GM13976 (cell line): ENCODE measurements at regions not wholly inside any gene's neighbourhood (a gene's known extent, or its start where the extent isn't known, plus 50 kb on each side); places are given as distances from the start of the nearest gene placed in this dataset.
"Not testable (repeated sequence)": the region's sequence is repeated elsewhere in the genome, so short reads cannot be mapped to it uniquely, and the experiment has no call there.

Source experiments
- DNase-seq: peaks from one replicate; pipeline ENCODE4 v3.0.0; 2012; ENCODE audit warnings: low spot score
- in situ Hi-C: fragments of 300-500 bp; cut with MboI; formaldehyde crosslinking; loops from one replicate; pipeline ENCODE4 v1.12.0; 2022; ENCODE audit warnings: low sequenced_read_pairs, mixed read lengths, inconsistent platforms; ENCODE audit not compliant: unreplicated experiment
- TF ChIP-seq, protein P1 (sequence below): IDR thresholded peaks from 2 replicates; pipeline ENCODE4 v1.5.1; 2012; ENCODE audit warnings: borderline replicate concordance, mild to moderate bottlenecking; ENCODE audit not compliant: insufficient read depth; ENCODE audit errors: extremely low read depth, missing control alignments, control extremely low read depth

DNA sequence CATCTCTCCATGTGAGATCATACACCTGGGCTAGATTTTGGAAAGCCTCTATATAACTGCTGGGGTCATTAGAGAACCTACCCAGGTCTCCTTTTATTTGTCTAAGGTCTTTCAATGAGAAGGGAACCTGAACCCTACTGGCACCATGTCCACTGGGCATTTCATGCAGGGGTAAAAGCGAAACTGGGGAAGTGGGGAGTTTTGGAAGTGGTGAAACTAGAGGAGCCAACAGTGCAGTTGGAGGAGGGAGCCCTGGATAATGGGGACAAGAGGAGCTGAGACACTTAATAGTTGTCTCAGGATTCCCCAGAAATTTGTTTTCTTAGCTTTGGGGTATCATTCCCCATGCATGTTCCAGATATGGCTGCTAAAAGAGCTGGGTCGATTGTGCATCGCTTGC, 169.0 kb upstream of the NREP start:
- no peak for DNase-seq
- TF ChIP-seq, protein P1, sequence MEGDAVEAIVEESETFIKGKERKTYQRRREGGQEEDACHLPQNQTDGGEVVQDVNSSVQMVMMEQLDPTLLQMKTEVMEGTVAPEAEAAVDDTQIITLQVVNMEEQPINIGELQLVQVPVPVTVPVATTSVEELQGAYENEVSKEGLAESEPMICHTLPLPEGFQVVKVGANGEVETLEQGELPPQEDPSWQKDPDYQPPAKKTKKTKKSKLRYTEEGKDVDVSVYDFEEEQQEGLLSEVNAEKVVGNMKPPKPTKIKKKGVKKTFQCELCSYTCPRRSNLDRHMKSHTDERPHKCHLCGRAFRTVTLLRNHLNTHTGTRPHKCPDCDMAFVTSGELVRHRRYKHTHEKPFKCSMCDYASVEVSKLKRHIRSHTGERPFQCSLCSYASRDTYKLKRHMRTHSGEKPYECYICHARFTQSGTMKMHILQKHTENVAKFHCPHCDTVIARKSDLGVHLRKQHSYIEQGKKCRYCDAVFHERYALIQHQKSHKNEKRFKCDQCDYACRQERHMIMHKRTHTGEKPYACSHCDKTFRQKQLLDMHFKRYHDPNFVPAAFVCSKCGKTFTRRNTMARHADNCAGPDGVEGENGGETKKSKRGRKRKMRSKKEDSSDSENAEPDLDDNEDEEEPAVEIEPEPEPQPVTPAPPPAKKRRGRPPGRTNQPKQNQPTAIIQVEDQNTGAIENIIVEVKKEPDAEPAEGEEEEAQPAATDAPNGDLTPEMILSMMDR, result no peak
- in situ Hi-C loops, result no loop called here

DNA sequence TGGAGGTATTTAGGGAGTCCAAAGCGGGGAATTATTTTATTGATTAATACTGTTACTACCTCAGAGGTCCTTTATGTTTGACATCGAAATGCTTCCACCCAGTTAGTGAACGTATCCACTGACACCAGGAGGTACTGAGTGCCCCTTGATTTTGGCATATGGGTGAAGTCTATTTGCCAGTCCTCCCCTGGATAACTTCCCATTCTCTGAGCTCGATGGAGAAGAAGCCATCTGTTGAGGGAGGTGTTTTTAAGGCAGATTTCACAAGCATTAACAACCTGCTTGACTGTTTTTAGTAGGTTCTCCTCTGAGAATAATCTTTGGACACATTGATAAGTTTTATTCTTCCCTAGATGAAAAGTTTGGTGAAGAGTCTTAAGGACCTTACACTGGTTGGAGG, 165.3 kb upstream of the NREP start:
- in situ Hi-C loops, result no loop called here

DNA sequence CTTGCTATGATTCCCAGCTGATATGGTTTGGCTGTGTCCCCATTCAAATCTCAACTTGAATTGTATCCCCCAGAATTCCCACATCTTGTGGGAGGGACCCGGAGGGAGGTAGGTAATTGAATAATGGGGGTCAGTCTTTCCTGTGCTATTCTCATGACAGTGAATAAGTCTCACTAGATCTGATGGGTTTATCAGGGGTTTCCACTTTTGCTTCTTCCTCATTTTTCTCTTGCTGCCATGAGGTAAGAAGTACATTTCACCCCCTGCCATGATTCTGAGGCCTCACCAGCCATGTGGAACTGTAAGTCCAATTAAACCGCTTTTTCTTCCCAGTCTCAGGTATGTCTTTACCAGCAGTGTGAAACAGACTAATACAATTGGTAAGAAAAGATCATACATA, 164.7 kb upstream of the NREP start:
- DNase-seq, in situ Hi-C loops: not testable (repeated sequence)

More for the DNA sequence above, 165.3 kb upstream of the NREP start:
- DNase-seq, result no peak
- TF ChIP-seq, protein P1, result no peak

DNA sequence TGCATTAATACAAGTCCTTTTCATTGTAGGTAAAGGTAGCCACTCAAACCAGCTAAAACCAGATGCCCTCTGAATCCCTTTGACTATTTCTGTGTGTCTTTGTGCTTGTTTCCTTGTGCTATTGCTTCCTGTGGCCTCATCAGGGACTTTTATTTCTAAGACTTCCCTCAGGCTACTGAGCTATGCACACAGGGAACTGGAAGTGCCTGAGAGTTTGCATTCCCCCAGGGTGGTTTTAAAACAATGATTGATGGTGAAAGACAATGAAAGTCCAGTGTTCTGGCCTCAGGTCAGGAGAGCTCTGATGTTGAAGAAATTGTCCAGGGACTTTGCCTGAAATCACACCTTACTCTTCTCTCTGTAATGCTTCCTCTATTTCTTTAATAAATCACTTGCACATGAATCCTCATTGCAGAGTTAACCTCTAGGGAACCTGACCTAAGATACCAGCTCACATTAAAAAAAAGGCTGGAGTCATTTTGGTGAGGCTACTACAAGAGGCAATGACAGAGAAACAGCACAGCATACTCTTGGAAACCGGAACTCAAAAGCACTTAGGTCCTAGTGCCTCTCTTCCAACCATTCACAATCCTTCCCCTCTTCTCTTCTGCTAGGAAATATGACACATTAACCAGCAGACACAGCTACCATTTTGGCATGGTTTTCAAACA, 158.1 kb upstream of the NREP start:
- in situ Hi-C loops, result no loop called here
- TF ChIP-seq, protein P1, result no peak
- DNase-seq, result no peak

DNA sequence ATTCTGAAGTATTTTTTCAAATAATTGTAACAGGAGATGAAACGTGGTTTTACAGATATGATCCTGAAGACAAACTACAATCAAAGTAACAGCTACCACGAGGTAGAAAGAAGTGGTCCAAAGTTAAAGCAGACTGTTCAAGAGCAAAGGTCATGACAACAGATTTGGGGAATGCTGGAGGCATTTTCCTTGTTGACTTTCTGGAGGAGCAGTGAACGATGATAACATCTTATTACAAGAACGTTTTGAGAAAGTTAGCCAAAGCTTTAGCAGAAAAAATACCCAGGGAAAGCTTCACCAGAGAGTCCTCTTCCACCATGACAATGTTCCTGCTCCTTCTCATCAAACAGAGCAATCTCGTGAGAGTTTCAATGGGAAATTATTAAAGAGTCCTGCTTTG, 145.4 kb upstream of the NREP start:
- no peak for DNase-seq

DNA sequence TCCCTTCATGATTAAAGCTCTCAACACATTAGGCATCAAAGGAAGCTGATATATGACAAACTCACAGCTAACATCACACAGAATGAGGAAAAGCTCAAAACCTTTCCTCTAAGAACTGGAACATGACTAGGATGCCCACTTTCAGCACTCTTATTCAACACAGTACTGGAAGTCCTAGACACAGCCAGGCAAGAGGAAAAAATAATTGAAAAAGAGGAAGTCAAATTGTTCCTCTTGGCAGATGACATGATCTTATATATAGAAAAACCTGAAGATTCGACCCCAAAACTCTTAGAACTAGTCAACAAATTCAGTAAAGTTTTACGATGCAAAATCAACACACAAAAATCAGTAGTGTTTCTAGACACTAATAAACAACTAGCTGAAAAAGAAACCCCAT, 144.3 kb upstream of the NREP start:
- TF ChIP-seq, protein P1, result no peak
- in situ Hi-C loops, result no loop called here
- no peak for DNase-seq

More for the DNA sequence above, 145.4 kb upstream of the NREP start:
- in situ Hi-C loops, result no loop called here
- TF ChIP-seq, protein P1, result no peak

DNA sequence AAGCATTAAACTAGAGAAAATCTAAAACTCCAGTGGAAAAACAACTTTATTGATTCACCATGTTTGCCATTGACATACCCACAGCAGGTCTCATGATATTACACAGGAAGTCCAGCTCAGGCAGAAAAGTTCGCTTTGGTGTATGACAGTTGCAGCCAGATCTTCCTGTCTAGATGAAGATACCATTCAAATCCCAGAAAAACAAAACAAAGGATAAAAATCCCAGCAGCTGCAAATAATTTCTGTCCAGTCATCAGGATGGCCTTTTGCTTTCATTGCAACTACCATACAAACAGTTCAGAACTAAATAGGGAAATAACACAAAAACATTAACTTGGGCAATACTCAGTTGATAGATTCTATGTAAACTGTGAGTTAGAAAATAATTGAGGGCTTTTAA, 136.0 kb upstream of the NREP start:
- in situ Hi-C loops, result no loop called here
- TF ChIP-seq, protein P1, result no peak
- no peak for DNase-seq
